Heart left ventricle (tissue), 16 donors: ENCODE measurements at regions not wholly inside any gene's neighbourhood (a gene's known extent, or its start where the extent isn't known, plus 50 kb on each side); places are given as distances from the start of the nearest gene placed in this dataset.
"Not testable (repeated sequence)": the region's sequence is repeated elsewhere in the genome, so short reads cannot be mapped to it uniquely, and the experiment has no call there.

Experiments
- ATAC-seq, 4 donors: fragments of 200-7000 bp; cut with Tn5 transposase; one replicate each; pipeline ENCODE4 v1.9.1; 2020 to 2022; ENCODE audit warnings: moderate library complexity in 4 of 4, mild to moderate bottlenecking in 3 of 4, moderate number of reproducible peaks in 1 of 4
- DNase-seq, 5 donors: peaks; one replicate each; pipeline ENCODE4 v3.0.0-alpha.2; 2020
- H3K27ac ChIP-seq, 12 donors: fragments of 200-600 bp; sonication (generic) in 4 of 12; one replicate each; pipeline versions ENCODE4 v1.5.0 to v1.8.0; 2016 to 2022; ENCODE audit warnings: mild to moderate bottlenecking in 2 of 12
- H3K27me3 ChIP-seq, 9 donors: fragments of 200-600 bp; sonication (generic) in 2 of 9; one replicate each; pipeline versions ENCODE4 v1.5.1 to v1.8.0; 2016 to 2022; ENCODE audit warnings: mild to moderate bottlenecking in 3 of 9
- H3K36me3 ChIP-seq, 9 donors: fragments of 200-600 bp; sonication (generic) in 2 of 9; one replicate each; pipeline versions ENCODE4 v1.5.0 to v1.8.0; 2018 to 2022; ENCODE audit warnings: mild to moderate bottlenecking in 2 of 9
- H3K4me1 ChIP-seq, 12 donors: fragments of 200-600 bp; sonication (generic) in 4 of 12; one replicate each; pipeline versions ENCODE4 v1.5.0 to v1.8.0; 2016 to 2022; ENCODE audit warnings: mild to moderate bottlenecking in 3 of 12
- H3K4me3 ChIP-seq, 12 donors: fragments of 200-600 bp; sonication (generic) in 4 of 12; one replicate each; pipeline versions ENCODE4 v1.5.0 to v1.8.0; 2017 to 2022; ENCODE audit warnings: mild to moderate bottlenecking in 9 of 12, moderate library complexity in 4 of 12
- H3K9me3 ChIP-seq, 12 donors: fragments of 200-600 bp; sonication (generic) in 4 of 12; one replicate each; pipeline versions ENCODE4 v1.5.0 to v1.8.0; 2016 to 2022; ENCODE audit warnings: mild to moderate bottlenecking in 1 of 12
- POLR2A ChIP-seq, 2 donors: fragments of 450-650 bp; IDR thresholded peaks; one replicate each; pipeline ENCODE4 v1.6.1; 2017; ENCODE audit warnings: antibody characterized with exemption in 2 of 2, mild to moderate bottlenecking in 2 of 2, moderate library complexity in 2 of 2
- WGBS, 4 donors: extraction: QIAGEN DNeasy Blood & Tissue Kit in 2 of 4; methylation state at CpG; one replicate each; pipeline versions ENCODE4 v1.1.5 to v1.1.7; 2013 to 2018; 5-methylcytosine and 5-hydroxymethylcytosine counted together
- intact Hi-C, 10 donors: fragments of 100-400 bp; cut with DNase I; formaldehyde crosslinking; loops; one replicate each; pipeline versions ENCODE4 v1.11.1 to v1.14.2; 2022
- TF ChIP-seq, protein P1 (sequence below), 12 donors: fragments of 200-600 bp; sonication (generic) in 4 of 12; IDR thresholded peaks; one replicate each; pipeline versions ENCODE4 v1.5.0 to v1.8.0; 2018 to 2022; ENCODE audit warnings: antibody characterized with exemption in 12 of 12, mild to moderate bottlenecking in 5 of 12
- donor health status: ischemic (EF 13 %, LVEDD 7.1; RV severe dilation, severe dysfunction).
- donor health status: healthy with polysubstance abuse.
- donor health status: DM: no; HTN: yes; CAD: no.
- donor health status: DM: no; HTN: no; CAD: no.
- donor health status: ischemic (EF 25% LVEDD 6.9; RV normal size, moderate dysfunction).
- donor health status: ischemic (EF 25% LVEDD 5.7; RV mildly dilated, moderate dysfunction).
- donor health status: healthy.
- donor health status: DM: yes; HTN: yes; CAD: no.
- donor health status: ischemic (EF 35%, LVEDD 5.7; RV mildly dilated, moderate dysfunction).
- donor health status: nonischemic (EF 11% LVEDD 7.7; RV severe dilation, severe dysfunction).
- donor health status: DM: yes; HTN: yes; CAD: no.
- donor health status: PGD.
- donor health status: ischemic (EF 29% LVEDD 5.4; RV normal size, mild dysfunction).
- donor health status: nonischemic (EF 23%, LVEDD 6.1; RV moderate dilation, normal function).

DNA sequence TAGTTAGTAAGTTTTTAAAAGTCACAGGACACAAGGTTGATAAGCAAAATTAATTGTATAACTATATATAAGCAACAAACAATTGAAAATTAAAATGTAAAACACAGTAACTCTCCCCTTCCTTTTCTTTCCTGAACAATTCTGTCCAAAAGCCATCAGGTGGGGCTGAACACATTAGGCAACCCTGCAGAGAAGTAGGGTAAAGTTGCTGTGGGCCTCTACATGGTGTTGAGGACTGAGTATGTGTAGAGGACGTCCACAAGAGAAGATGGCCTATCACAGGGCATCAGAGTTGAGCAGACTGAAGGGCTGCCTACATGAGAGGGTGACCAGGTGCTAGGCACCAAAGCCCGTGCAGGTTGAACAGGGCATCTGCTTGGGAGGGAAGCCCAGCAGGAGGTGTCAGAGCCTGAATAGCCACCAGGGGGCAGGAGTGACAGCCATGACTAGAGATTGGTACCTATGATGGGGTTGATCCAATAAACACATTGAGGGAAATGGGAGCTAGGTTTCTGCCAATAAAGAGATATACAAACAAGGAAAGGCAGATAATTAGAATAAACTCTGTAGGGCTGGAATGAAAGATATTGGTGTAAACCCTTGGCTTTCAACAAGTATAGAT is 415.1 kb downstream of the NPIPA8 start:
- intact Hi-C loops, result no loop called here
- H3K27me3 ChIP-seq, result no peaks in the 10 kb centered on the region
- DNase-seq (no peak), ATAC-seq (no peak)
- peaks cover 0 to 45% (median 4%) of the 10 kb centered on the region in 12 donors for H3K9me3 ChIP-seq
- no peak overlapping the region for H3K4me3 ChIP-seq
- no peaks in the 10 kb centered on the region for H3K36me3 ChIP-seq
- WGBS, 4 donors, result 44 to 54% (median 48%) methylated on average over 2 of the region's 2 CpGs
- H3K27ac ChIP-seq, result no peak overlapping the region
- H3K4me1 ChIP-seq, result no peaks in the 10 kb centered on the region
- TF ChIP-seq, protein P1, sequence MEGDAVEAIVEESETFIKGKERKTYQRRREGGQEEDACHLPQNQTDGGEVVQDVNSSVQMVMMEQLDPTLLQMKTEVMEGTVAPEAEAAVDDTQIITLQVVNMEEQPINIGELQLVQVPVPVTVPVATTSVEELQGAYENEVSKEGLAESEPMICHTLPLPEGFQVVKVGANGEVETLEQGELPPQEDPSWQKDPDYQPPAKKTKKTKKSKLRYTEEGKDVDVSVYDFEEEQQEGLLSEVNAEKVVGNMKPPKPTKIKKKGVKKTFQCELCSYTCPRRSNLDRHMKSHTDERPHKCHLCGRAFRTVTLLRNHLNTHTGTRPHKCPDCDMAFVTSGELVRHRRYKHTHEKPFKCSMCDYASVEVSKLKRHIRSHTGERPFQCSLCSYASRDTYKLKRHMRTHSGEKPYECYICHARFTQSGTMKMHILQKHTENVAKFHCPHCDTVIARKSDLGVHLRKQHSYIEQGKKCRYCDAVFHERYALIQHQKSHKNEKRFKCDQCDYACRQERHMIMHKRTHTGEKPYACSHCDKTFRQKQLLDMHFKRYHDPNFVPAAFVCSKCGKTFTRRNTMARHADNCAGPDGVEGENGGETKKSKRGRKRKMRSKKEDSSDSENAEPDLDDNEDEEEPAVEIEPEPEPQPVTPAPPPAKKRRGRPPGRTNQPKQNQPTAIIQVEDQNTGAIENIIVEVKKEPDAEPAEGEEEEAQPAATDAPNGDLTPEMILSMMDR (IDR thresholded peaks at IDR 0.05), result peak in 9 of 12 donors; percentile 14 to 45 (median 20)
- no peak for TF ChIP-seq POLR2A (IDR thresholded peaks at IDR 0.05)

DNA sequence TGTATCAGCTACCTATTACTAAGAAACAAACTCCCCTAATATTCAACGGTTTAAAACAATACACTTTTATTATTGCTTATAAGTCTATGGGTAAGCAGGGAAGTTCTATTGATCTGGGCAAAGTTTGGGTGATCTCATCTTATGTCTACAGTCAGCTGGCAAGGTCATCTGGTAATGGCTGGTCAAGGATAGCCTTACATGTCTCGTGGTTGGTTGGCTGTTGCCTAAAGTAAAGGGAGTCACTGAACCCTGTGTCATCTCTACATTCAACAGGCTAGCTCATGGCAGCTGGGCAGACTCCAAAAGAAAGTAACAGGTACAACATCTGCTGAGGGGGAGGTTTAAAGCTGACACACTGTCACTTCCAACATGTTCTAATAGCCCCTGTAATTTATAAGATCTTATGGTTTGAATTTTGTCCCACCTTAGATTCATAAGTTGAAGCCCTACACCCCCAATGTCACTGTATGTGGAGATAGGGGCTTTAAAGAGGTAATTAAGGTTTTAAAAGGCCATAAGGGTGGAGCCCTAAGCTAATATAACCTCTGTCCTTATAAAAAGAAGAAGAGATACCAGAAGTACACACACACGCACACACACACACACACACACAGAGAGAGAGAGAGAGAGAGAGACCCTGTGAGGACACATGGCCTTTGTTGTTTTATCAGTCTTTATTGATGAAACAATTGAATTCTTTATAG is 419.1 kb downstream of the NPIPA8 start:
- Histone ChIP-seq H3K36me3 (no peaks in the 10 kb centered on the region), H3K4me3 (no peak overlapping the region), H3K9me3 (peaks cover 0 to 56% (median 15%) of the 10 kb centered on the region in 12 donors), H3K27me3 (no peaks in the 10 kb centered on the region), H3K27ac (no peak overlapping the region), H3K4me1 (no peaks in the 10 kb centered on the region)
- intact Hi-C loops, result no loop called here
- no peak for ATAC-seq
- no peak for DNase-seq
- TF ChIP-seq, protein P1 (IDR thresholded peaks at IDR 0.05), result no peak
- TF ChIP-seq POLR2A (IDR thresholded peaks at IDR 0.05), result no peak
- 67 to 79% (median 75%) methylated on average over 3 of the region's 3 CpGs for WGBS, 4 donors

DNA sequence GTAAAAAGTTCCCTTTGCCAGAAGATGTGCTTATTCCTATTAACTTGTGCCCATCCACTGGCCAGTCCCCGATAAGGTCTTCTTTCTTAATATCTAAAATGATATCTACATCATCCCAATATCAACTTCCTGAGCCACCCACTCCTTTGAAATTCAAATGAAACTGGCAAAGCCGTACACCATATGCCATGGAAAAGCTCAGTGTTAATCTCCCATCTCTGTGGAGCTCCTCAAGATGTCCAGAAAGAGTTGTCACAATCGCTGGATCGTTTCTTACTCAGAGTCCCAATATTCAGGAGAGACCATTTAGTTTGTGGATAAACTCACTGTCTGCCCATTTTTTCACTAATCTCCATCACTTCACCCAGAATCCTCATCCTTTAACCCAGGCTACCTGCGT is 420.7 kb downstream of the NPIPA8 start:
- TF ChIP-seq, protein P1 (IDR thresholded peaks at IDR 0.05), result no peak
- no peak for TF ChIP-seq POLR2A (IDR thresholded peaks at IDR 0.05)
- intact Hi-C loops, result no loop called here
- WGBS, 4 donors, result 76 to 84% (median 81%) methylated on average over 5 of the region's 5 CpGs
- H3K27me3 ChIP-seq, result no peaks in the 10 kb centered on the region
- no peaks in the 10 kb centered on the region for H3K4me1 ChIP-seq
- peaks cover 0 to 46% (median 15%) of the 10 kb centered on the region in 12 donors for H3K9me3 ChIP-seq
- no peaks in the 10 kb centered on the region for H3K36me3 ChIP-seq
- H3K4me3 ChIP-seq, result no peak overlapping the region
- H3K27ac ChIP-seq, result no peak overlapping the region
- DNase-seq (no peak), ATAC-seq (no peak)

DNA sequence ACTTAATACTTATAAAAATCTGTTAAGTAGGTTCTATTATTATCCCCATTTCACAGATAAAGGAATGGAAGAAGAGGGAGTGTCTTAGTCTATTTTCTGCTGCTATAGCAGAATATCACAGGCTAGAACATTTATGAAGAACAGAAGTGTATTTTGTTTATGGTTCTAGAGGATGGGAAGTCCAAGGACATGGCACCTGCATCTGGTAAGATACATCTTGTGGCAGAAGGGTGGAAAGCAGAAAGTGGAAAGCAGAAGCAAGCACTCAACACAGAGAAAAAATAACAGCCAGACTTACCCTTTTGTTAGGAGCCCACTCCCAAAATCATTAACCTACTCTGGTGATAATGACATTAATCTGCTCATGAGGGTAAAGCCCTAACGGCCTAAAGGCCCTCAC is 422.4 kb downstream of the NPIPA8 start:
- intact Hi-C loops, result no loop called here
- no peaks in the 10 kb centered on the region for H3K36me3 ChIP-seq
- no peak for DNase-seq
- TF ChIP-seq, protein P1 (IDR thresholded peaks at IDR 0.05), result no peak
- TF ChIP-seq POLR2A (IDR thresholded peaks at IDR 0.05), result no peak
- H3K27ac ChIP-seq, result no peak overlapping the region
- H3K27me3 ChIP-seq, result no peaks in the 10 kb centered on the region
- H3K4me3 ChIP-seq, result no peak overlapping the region
- peaks cover 0 to 34% (median 15%) of the 10 kb centered on the region in 12 donors for H3K9me3 ChIP-seq
- WGBS, 4 donors, result 52 to 90% (median 62%) methylated on average over 1 of the region's 1 CpG
- H3K4me1 ChIP-seq, result no peaks in the 10 kb centered on the region
- ATAC-seq, result no peak

DNA sequence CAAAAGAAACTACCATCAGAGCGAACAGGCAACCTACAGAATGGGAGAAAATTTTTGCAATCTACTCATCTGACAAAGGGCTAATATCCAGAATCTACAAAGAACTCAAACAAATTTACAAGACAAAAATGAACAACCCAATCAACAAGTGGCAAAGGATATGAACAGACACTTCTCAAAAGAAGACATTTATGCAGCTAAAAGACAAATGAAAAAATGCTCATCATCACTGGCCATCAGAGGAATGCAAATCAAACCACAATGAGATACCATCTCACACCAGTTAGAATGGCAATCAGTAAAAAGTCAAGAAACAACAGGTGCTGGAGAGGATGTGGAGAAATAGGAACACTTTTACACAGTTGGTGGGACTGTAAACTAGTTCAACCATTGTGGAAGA is 425.0 kb downstream of the NPIPA8 start:
- H3K9me3 ChIP-seq, result peaks cover 0 to 27% (median 15%) of the 10 kb centered on the region in 12 donors

DNA sequence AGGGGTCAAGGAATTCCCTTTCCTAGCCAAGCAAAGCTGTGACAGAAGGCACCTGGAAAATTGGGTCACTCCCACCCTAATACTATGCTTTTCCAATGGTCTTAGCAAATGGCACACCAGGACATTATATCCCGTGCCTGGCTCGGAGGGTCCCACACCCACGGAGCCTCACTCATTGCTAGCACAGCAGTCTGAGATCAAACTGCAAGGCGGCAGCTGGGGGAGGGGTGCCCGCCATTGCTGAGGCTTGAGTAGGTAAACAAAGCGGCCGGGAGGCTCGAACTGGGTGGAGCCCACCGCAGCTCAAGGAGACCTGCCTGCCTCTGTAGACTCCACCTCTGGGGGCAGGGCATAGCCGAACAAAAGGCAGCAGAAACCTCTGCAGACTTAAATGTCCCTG is 429.9 kb downstream of the NPIPA8 start:
- H3K4me3 ChIP-seq, intact Hi-C loops, H3K27ac ChIP-seq, DNase-seq, H3K27me3 ChIP-seq, H3K36me3 ChIP-seq, ATAC-seq, H3K4me1 ChIP-seq: not testable (repeated sequence)
- peaks cover 0 to 19% (median 7%) of the 10 kb centered on the region in 12 donors for H3K9me3 ChIP-seq
- 89 to 94% (median 92%) methylated on average over 10 of the region's 10 CpGs for WGBS, 4 donors

More for the DNA sequence above, 425.0 kb downstream of the NPIPA8 start:
- ATAC-seq, H3K4me3 ChIP-seq, H3K27me3 ChIP-seq, H3K4me1 ChIP-seq, intact Hi-C loops, H3K27ac ChIP-seq, DNase-seq, H3K36me3 ChIP-seq: not testable (repeated sequence)
- WGBS, 4 donors, result 17 to 50% methylated on average over 1 of the region's 1 CpG; no CpG with 5 or more reads in 2 of the 4 donors
